NT2/D1 (cell line): ENCODE measurements at regions not wholly inside any gene's neighbourhood (a gene's known extent, or its start where the extent isn't known, plus 50 kb on each side); places are given as distances from the start of the nearest gene placed in this dataset.

Source experiments
- SUZ12 ChIP-seq: IDR thresholded peaks from 2 replicates; pipeline ENCODE4 v1.6.1; 2011; ENCODE audit not compliant: insufficient read length, insufficient read depth; ENCODE audit errors: extremely low read depth
- YY1 ChIP-seq: IDR thresholded peaks from 2 replicates; pipeline ENCODE4 v1.6.1; 2011; ENCODE audit not compliant: insufficient read length, insufficient read depth
- ZNF274 ChIP-seq: IDR thresholded peaks from 2 replicates; pipeline ENCODE4 v1.6.1; 2011; ENCODE audit warnings: mild to moderate bottlenecking, low read depth, low read length

DNA sequence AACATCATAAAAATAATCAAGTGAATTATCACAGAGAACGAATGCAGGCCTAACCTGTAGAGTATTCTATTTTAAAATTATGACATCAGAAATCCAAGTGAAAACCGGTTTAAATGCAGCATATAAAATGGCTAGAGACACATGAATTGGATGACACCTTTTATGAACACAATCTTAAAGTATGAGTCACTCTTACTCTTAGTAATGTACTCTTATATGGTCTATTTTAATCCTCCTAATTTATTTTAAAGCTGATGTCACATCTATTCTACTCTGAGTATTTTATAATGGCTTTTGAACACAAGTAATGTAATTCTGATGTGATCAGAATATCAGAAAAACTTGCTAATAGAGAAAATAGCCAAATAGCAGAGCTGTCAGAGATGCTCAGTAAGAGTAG is 161.4 kb upstream of the RADX start:
- no peak for TF ChIP-seq YY1
- no peak for TF ChIP-seq ZNF274
- TF ChIP-seq SUZ12, result no peak
